ENCODE measurements at regions not wholly inside any gene's neighbourhood (a gene's known extent, or its start where the extent isn't known, plus 50 kb on each side); places are given as distances from the start of the nearest gene placed in this dataset.

DNA sequence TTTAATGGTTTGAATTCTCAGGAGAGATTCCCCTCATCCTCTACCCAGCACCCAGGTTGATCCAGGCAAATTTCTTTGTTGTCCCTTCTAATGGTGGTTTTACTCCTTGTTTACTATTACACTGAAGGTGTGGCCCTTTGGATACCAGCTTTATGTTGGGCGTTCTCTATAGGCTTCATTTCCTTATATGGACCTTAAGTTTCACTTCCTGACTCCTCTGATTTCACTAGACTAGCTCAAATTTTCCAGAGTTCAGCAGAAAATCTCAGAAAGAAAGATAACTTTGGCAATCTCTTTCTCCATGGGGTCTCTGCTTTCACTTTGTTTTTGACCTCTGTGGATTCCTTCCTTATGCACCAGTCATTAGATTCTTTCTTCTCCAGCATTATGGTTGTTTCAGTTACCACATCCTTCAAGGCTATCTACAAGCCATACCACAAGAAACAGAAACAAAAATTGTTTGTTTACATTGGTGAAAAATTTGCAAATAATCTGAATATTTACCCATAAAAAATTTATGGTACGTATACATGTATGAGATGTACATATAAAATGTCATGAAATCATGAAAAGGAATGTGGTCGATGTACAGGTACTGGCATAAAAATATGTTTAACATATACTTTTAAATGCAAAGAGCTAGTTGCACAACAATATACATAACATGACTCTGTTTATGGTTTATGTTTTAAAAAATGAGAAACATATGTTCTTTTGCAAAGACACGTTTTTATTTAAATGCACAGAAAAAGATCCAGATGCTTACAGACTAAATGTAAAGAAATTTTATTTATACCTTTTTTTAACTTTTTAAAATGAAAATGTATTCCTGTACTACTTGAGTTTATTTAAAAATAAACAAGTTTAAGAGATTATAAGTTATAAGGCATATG lies 212.6 kb downstream of the LACC1 start:
- no peaks in the 10 kb centered on the region for H3K4me1 ChIP-seq
- TF ChIP-seq POLR2AphosphoS5 (IDR thresholded peaks at IDR 0.05) (no peak), POLR2A (IDR thresholded peaks at IDR 0.05) (no peak)
- TF ChIP-seq, protein P1, sequence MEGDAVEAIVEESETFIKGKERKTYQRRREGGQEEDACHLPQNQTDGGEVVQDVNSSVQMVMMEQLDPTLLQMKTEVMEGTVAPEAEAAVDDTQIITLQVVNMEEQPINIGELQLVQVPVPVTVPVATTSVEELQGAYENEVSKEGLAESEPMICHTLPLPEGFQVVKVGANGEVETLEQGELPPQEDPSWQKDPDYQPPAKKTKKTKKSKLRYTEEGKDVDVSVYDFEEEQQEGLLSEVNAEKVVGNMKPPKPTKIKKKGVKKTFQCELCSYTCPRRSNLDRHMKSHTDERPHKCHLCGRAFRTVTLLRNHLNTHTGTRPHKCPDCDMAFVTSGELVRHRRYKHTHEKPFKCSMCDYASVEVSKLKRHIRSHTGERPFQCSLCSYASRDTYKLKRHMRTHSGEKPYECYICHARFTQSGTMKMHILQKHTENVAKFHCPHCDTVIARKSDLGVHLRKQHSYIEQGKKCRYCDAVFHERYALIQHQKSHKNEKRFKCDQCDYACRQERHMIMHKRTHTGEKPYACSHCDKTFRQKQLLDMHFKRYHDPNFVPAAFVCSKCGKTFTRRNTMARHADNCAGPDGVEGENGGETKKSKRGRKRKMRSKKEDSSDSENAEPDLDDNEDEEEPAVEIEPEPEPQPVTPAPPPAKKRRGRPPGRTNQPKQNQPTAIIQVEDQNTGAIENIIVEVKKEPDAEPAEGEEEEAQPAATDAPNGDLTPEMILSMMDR (IDR thresholded peaks at IDR 0.05) = no peak
- H3K36me3 ChIP-seq = no peaks in the 10 kb centered on the region
- intact Hi-C loops (cut with DNase I; ENCODE audit: low total_unique reads) = no loop called here
- no peaks in the 10 kb centered on the region for H3K27me3 ChIP-seq
- no peaks in the 10 kb centered on the region for H3K9me3 ChIP-seq
- H3K27ac ChIP-seq = no peak overlapping the region
- DNase-seq (ENCODE audit: low spot score in 2 of 2) = no peak
- no peak overlapping the region for H3K4me3 ChIP-seq

GRCh38 chr13:44093607-44094564 lies 214.2 kb downstream of the LACC1 start:
- Histone ChIP-seq H3K4me3 (no peak overlapping the region), H3K27me3 (no peaks in the 10 kb centered on the region), H3K9me3 (no peaks in the 10 kb centered on the region), H3K4me1 (no peaks in the 10 kb centered on the region), H3K27ac (no peak overlapping the region), H3K36me3 (no peaks in the 10 kb centered on the region)
- DNase-seq (ENCODE audit: low spot score in 2 of 2) = no peak
- no peak for TF ChIP-seq POLR2A (IDR thresholded peaks at IDR 0.05)
- TF ChIP-seq, protein P1 (IDR thresholded peaks at IDR 0.05) = no peak
- TF ChIP-seq POLR2AphosphoS5 (IDR thresholded peaks at IDR 0.05) = no peak
- intact Hi-C loops (cut with DNase I; ENCODE audit: low total_unique reads) = no loop called here

GRCh38 chr13:44096901-44097300 lies 217.2 kb downstream of the LACC1 start:
- no peaks in the 10 kb centered on the region for H3K36me3 ChIP-seq
- H3K27me3 ChIP-seq = no peaks in the 10 kb centered on the region
- H3K9me3 ChIP-seq = no peaks in the 10 kb centered on the region
- no peak overlapping the region for H3K4me3 ChIP-seq
- H3K27ac ChIP-seq = no peak overlapping the region
- H3K4me1 ChIP-seq = no peaks in the 10 kb centered on the region
- intact Hi-C loops (cut with DNase I; ENCODE audit: low total_unique reads) = no loop called here
- no peak for DNase-seq (ENCODE audit: low spot score in 2 of 2)
- no peak for TF ChIP-seq POLR2A (IDR thresholded peaks at IDR 0.05)
- no peak for TF ChIP-seq POLR2AphosphoS5 (IDR thresholded peaks at IDR 0.05)
- TF ChIP-seq, protein P1 (IDR thresholded peaks at IDR 0.05) = no peak

- Histone ChIP-seq H3K4me3 (no peak overlapping the region), H3K27me3 (no peaks in the 10 kb centered on the region), H3K4me1 (no peaks in the 10 kb centered on the region), H3K36me3 (no peaks in the 10 kb centered on the region), H3K27ac (no peak overlapping the region), H3K9me3 (no peaks in the 10 kb centered on the region)
- no peak for DNase-seq (ENCODE audit: low spot score in 2 of 2)
- TF ChIP-seq, protein P1 (IDR thresholded peaks at IDR 0.05) = no peak
- TF ChIP-seq POLR2A (IDR thresholded peaks at IDR 0.05) (no peak), POLR2AphosphoS5 (IDR thresholded peaks at IDR 0.05) (no peak)
- intact Hi-C loops (cut with DNase I; ENCODE audit: low total_unique reads) = no loop called here
Observed at GRCh38 chr13:44098559-44098958, 218.9 kb downstream of the LACC1 start.
